Suprapubic skin (tissue), 4 donors: ENCODE measurements at regions not wholly inside any gene's neighbourhood (a gene's known extent, or its start where the extent isn't known, plus 50 kb on each side); places are given as distances from the start of the nearest gene placed in this dataset.

ENCODE experiments used
- CTCF ChIP-seq, 2 donors: fragments of 200-600 bp in 1 of 2; fragments of 450-650 bp in 1 of 2; sonication (generic) in 1 of 2; IDR thresholded peaks; one replicate each; pipeline ENCODE4 v1.5.1; 2016 to 2019; ENCODE audit warnings: antibody characterized with exemption in 2 of 2, mild to moderate bottlenecking in 1 of 2, moderate library complexity in 1 of 2
- EP300 ChIP-seq: sonication (generic); formaldehyde crosslinking; IDR thresholded peaks from one replicate; pipeline ENCODE4 v1.6.1; 2017; ENCODE audit warnings: antibody characterized with exemption
- POLR2A ChIP-seq, 2 donors: fragments of 450-650 bp; IDR thresholded peaks; one replicate each; pipeline ENCODE4 v1.6.1; 2017; ENCODE audit warnings: antibody characterized with exemption in 2 of 2, mild to moderate bottlenecking in 2 of 2, moderate library complexity in 2 of 2
- POLR2AphosphoS5 ChIP-seq, 3 donors: sonication (generic); formaldehyde crosslinking; IDR thresholded peaks; one replicate each; pipeline ENCODE4 v1.6.1; 2017; ENCODE audit warnings: antibody characterized with exemption in 3 of 3

- TF ChIP-seq POLR2A (IDR thresholded peaks at IDR 0.05), result no peak
- TF ChIP-seq CTCF (IDR thresholded peaks at IDR 0.05), result no peak
- TF ChIP-seq EP300, result no peak
- TF ChIP-seq POLR2AphosphoS5 (IDR thresholded peaks at IDR 0.05), result no peak
These were observed 417.2 kb upstream of the SULF2 start for GRCh38 chr20:48202334-48203113.
